Erythroblast (primary cell): ENCODE measurements at regions not wholly inside any gene's neighbourhood (a gene's known extent, or its start where the extent isn't known, plus 50 kb on each side); places are given as distances from the start of the nearest gene placed in this dataset.

ENCODE experiments used
- GATA1 ChIP-seq: IDR thresholded peaks from 2 replicates; pipeline ENCODE4 v1.6.1; 2011; ENCODE audit warnings: low read depth, mild to moderate bottlenecking, control low read depth, low read length, moderate library complexity
- POLR2A ChIP-seq: IDR thresholded peaks from 2 replicates; pipeline ENCODE4 v1.6.1; 2011; ENCODE audit warnings: mild to moderate bottlenecking, low read length

GRCh38 chr9:677461-678097 lies 163.9 kb upstream of the DMRT1 start:
- TF ChIP-seq POLR2A = no peak
- no peak for TF ChIP-seq GATA1
